ENCODE measurements at regions not wholly inside any gene's neighbourhood (a gene's known extent, or its start where the extent isn't known, plus 50 kb on each side); places are given as distances from the start of the nearest gene placed in this dataset.

DNA sequence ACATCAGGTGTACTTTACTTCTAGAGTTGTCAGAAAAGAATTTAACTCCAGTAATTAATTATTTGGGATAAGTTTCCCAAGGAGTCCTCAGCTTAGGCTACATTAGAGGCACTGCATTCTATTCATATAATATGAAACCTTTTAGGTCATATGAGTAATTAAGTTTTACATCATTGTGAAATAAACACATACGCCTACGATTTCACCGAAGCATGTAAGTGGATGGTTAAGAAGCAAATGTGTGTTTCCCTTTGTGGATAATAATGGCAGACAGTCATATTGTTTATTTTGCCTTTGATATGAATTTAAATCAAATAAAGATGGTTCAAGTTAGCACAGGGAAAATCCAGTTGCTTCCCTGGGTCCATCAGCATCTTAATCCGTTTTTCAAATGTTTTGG lies 535.9 kb upstream of the ATP11B start:
- no peak for DNase-seq (ENCODE audit: low read depth)

- DNase-seq (ENCODE audit: low read depth), result no peak
Observed at GRCh38 chr3:182258538-182259177, 534.6 kb upstream of the ATP11B start.

- no peak for DNase-seq (ENCODE audit: low read depth)
Observed at GRCh38 chr3:182259579-182259978, 533.7 kb upstream of the ATP11B start.

DNA sequence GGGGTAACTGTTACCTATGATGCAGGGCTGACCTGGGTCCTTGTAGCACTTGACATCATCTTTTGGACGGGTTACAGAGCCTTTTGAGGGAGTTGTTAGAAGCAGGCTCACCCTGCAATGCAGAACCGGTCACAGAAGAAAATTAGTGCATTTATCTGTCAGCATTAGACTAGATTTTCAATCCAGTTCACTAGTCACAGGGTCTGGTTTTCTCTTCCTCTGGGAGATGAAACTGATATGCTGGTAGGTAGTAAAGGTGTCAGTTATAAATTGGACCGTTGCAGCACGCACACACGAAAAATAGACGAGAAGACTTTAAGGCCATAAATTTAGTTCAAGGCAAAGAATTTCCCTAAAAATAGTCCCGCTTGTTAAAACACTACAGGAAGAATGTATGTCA lies 532.3 kb upstream of the ATP11B start:
- no peak for DNase-seq (ENCODE audit: low read depth)

DNA sequence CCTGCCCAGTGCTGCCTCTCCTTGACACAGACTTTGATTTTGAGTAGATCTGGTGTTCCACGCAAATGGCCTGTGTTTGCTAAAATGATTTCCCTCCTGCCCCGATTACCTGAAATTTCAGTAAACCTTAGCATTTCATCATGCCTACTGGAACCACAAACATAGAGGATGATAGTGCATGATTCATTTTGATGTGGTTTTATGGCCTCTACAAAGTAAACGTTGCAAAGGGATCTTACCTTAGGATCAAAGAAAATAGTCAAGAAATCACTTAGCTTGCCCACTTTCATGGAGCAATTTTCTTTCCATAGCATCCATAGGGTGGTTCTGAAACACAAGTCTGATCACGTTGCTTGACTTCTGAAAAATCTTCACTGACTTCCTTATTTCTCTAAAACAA lies 524.6 kb upstream of the ATP11B start:
- DNase-seq (ENCODE audit: low read depth), result no peak

DNA sequence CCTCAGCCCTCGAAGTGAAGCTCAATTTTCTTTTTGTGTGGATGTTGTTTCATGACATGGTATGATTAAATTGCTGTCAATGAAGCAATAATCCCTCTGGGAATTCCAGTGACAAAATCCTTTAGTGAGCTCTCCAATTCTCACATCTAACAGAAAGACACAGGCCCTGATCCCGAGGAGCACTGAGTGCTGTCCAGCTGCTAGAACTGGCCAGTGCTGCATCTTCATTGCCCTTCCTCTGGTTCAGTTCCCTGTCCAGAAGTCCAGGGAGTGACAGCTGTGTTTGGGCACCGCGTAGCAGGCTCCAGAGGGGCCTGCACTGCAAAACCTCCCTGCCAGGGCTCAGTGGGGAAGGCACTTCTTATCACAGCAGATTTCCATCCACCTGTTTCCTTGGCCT lies 516.8 kb upstream of the ATP11B start:
- DNase-seq (ENCODE audit: low read depth), result no peak

DNA sequence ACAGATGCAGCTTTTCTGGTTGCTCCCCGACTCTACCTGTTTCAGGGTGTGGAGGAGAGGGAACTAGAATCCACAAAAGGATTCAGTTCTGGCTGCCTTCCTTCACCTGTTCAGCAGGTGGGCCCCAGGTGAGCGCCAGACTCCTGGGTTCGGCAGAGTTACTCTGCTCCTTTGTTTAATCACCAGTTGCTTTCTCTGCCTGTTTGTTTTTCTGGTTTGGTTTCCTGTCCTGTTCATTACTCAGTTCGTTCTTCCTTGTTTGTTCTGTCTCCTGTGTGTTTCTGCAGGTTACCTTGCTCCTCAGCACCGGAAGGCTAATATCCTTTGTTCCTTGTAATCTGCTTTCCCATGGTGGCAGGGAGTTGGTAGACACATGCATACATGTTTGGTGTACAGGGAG lies 508.5 kb upstream of the ATP11B start:
- no peak for DNase-seq (ENCODE audit: low read depth)

GRCh38 chr3:182292591-182292990 lies 500.7 kb upstream of the ATP11B start:
- DNase-seq (ENCODE audit: low read depth), result no peak

DNA sequence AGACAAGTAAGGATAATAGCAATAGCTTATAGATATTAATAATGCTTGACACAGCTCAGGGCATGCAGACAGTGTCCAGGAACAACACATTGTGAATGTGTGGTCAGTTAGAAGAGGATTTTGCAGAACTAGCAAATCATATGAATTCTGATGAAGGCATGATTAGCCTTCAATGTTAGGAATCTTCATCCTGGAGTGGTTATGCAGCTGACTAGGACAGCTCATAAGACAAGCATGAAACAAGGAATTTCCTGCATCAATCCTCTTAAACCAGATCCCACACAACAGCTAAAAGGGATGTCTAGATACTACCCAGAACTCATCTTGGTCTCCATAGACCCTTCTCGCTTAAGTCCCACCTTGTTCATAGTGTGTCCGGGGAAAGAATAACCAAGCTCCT lies 499.0 kb upstream of the ATP11B start:
- DNase-seq (ENCODE audit: low read depth), result no peak

DNA sequence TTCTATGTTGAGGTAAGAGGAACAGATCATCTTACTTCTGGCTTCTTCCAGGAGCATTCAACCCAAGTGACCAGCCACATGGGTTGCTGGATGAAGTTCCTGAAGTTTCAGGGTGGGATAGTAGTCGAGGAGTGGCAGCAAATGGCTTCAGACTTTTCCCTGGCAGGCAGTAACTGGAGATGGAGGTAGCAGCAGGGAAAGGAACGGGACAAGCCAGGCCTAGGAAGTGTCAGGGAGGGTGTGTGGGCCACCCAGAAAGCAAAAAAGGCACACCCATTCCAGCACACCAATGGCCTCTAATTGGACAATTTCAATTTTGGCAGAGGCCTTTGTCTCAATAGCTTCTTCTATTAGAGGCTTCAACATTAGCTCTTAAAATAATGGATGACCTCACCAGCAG lies 498.6 kb upstream of the ATP11B start:
- DNase-seq (ENCODE audit: low read depth), result no peak

GRCh38 chr3:182300266-182300665 lies 493.0 kb upstream of the ATP11B start:
- DNase-seq (ENCODE audit: low read depth), result no peak

DNA sequence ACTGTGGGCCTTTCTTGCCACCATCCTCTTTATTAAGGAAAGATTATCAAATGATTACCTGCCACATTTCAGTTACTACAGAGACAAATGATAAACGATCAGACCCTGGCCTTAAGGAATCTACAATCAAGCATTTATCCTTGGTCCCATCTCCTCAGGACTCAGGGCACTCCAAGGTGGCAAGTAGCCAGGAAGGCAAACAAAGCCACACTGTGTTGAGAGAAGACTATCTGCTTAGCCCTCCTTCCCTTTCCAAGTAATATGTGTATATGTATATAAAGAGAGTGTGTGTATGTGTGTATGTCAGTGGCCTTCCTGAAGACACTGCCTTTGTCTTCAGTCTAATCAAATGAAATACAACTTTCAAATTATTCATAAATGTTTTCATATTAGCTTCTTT lies 490.1 kb upstream of the ATP11B start:
- DNase-seq (ENCODE audit: low read depth), result no peak

- DNase-seq (ENCODE audit: low read depth), result no peak
Observed at GRCh38 chr3:182305881-182306665, 487.2 kb upstream of the ATP11B start.

- no peak for DNase-seq (ENCODE audit: low read depth)
Observed at GRCh38 chr3:182308328-182308727, 485.0 kb upstream of the ATP11B start.

DNA sequence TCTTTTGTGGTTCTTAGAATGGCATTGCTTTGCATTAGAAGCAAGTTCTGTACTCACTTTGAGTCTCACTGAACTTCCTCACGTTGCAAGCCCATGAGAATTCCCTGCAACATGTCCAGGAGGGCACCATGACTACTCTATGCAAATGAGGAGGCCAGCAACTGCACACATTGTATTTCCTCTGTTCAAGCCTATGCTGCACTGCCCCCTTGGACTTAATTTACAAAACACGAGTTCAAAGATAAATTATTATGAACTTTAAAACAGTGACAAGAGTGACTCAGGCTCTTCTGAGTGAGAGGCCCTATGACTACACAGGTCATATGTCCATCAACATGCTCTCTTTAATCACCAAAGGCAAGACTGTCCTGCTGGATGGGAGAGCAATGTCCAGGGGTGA lies 484.2 kb upstream of the ATP11B start:
- DNase-seq (ENCODE audit: low read depth), result no peak

GRCh38 chr3:182315313-182315712 lies 478.0 kb upstream of the ATP11B start:
- no peak for DNase-seq (ENCODE audit: low read depth)

- no peak for DNase-seq (ENCODE audit: low read depth)
Observed at GRCh38 chr3:182323126-182323700, 470.1 kb upstream of the ATP11B start.

- DNase-seq (ENCODE audit: low read depth), result no peak
Observed at GRCh38 chr3:182323898-182324297, 469.4 kb upstream of the ATP11B start.

- no peak for DNase-seq (ENCODE audit: low read depth)
Observed at GRCh38 chr3:182325213-182325950, 467.9 kb upstream of the ATP11B start.

GRCh38 chr3:182327196-182327681 lies 466.1 kb upstream of the ATP11B start:
- no peak for DNase-seq (ENCODE audit: low read depth)

DNA sequence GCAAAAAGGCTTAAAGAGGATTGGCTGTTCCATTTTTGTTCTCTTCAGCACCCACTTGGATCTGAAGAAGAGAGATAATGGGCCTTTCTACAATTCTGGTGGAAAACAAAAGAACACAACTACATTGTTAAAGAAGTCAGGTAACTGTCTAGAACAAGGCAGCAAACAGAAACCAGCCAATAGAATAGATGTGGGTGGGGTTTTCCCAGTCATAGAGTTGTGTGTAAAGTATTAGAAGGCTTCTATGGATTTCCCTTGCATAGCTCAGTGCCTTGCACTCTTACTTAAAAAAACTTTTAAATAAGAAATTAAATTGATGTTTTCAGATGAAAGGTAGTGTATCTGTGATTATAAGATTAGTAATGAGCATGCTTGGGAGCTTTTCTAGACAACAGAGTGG lies 462.7 kb upstream of the ATP11B start:
- DNase-seq (ENCODE audit: low read depth), result no peak

GRCh38 chr3:182331341-182331740 lies 462.0 kb upstream of the ATP11B start:
- no peak for DNase-seq (ENCODE audit: low read depth)

- DNase-seq (ENCODE audit: low read depth), result no peak
Observed at GRCh38 chr3:182342252-182342651, 451.1 kb upstream of the ATP11B start.
